Stimulated activated CD4-positive, alpha-beta T cell treated with anti-CD3 and anti-CD28 coated beads, Interleukin-4, amount 100 ng/mL, for 4 hours (primary cell): ENCODE measurements at regions not wholly inside any gene's neighbourhood (a gene's known extent, or its start where the extent isn't known, plus 50 kb on each side); places are given as distances from the start of the nearest gene placed in this dataset.

Source experiments
- DNase-seq, 2 experiments: peaks; one replicate each; pipeline ENCODE4 v3.0.0-alpha.2; 2020

GRCh38 chr5:91443023-91443422 is 59.9 kb upstream of the ARRDC3 start:
- DNase-seq: no peak

GRCh38 chr5:91441082-91441481 is 58.0 kb upstream of the ARRDC3 start:
- DNase-seq: no peak

DNA sequence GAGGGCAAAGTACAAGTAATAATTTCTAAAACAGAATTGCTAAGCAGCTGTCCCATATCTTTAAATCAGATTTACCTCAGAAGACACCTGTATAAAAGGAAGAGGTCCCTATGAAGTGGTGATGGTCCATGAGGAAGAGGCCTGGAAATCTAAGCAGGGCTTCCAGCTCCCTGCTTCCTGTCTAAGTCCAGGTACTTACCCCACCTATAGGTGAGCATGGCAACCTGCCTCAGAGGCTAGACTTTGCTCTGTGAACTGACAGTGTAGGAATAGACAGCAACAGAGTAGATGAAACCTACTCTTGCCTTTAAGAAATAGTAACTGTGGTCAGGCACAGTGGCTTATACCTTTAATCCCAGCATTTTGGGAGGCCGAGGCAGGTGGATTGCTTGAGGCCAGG is 55.8 kb upstream of the ARRDC3 start:
- no peak for DNase-seq

DNA sequence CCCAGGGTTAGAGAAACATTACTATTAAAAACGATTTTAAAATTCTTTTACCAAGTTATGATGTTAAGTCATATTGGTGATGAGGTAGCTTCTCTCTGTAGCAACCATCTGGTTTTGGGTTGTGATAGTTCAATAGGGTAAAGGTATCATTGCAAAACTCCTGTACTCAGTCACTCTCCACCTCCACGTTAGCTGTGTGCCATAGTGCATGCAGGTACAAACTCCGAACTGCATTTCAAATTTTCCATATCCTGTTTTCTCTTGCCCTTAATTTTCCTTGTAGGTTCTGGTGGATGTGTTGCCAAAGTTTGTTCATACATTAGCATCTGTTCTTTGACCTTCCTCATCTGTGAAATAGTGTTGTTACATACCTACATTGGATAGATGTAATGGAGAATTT is 53.1 kb upstream of the ARRDC3 start:
- no peak for DNase-seq

DNA sequence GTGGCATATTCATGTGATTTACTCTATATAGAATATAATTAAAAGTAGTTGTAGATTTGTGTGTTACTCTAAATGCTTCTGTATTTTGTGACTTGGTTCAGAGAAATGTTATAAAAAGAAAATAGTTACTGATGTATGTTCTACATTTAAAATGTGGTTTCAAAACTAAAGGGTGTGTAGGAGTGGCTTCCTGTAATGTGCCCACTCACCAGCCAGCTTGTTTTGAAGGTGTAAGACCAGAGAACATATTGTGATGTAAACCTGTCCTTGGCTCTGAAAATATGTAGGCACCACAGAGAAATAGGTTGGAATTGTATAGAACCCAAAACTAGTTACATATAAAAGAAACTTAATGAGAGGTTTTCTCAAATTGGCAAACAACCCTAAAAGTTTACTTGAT is 51.2 kb upstream of the ARRDC3 start:
- peak in 1 of 2 experiments; percentile 23 for DNase-seq

DNA sequence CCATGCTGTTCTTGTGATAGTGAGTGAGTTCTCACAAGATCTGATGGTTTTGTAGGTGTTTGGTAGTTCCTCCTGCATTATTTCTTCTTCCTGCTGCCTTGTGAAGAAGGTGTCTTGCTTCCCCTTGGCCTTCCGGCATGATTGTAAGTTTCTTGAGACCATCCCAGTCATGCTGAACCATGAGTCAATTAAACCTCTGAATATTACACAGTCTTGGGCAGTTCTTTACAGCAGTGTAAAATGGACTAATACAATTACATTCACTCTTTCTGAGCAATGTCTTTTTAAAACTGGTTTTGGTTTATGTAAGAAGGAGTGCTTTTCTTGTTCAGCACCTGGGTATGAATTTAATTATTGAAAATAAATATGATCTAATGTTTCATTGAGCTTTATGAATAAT is 50.7 kb upstream of the ARRDC3 start:
- no peak for DNase-seq
